BE2C (cell line): ENCODE measurements at regions not wholly inside any gene's neighbourhood (a gene's known extent, or its start where the extent isn't known, plus 50 kb on each side); places are given as distances from the start of the nearest gene placed in this dataset.
"Not testable (repeated sequence)": the region's sequence is repeated elsewhere in the genome, so short reads cannot be mapped to it uniquely, and the experiment has no call there.

Experiments used
- DNase-seq: peaks from one replicate; pipeline ENCODE4 v3.0.0-alpha.2; 2020
- H3K27me3 ChIP-seq: fragments of 250-450 bp; sonication (Bioruptor Pico); 2 replicates; pipeline ENCODE4 v1.5.1; 2020; ENCODE audit warnings: mild to moderate bottlenecking
- H3K36me3 ChIP-seq: fragments of 250-450 bp; sonication (Bioruptor Pico); 2 replicates; pipeline ENCODE4 v1.5.1; 2020; ENCODE audit warnings: mild to moderate bottlenecking
- H3K4me1 ChIP-seq: fragments of 250-450 bp; sonication (Bioruptor Pico); 2 replicates; pipeline ENCODE4 v1.5.1; 2020
- H3K4me3 ChIP-seq: 2 replicates; pipeline ENCODE4 v1.5.1; 2011; ENCODE audit warnings: low read depth, low read length
- H3K9me3 ChIP-seq: fragments of 250-450 bp; sonication (Bioruptor Pico); 2 replicates; pipeline ENCODE4 v1.5.1; 2020
- CTCF ChIP-seq: IDR thresholded peaks from 2 replicates; pipeline ENCODE4 v1.5.1; 2012; ENCODE audit warnings: mild to moderate bottlenecking, low read depth, low read length

- no peak for DNase-seq
- no peaks in the 10 kb centered on the region for H3K9me3 ChIP-seq
- H3K36me3 ChIP-seq: no peaks in the 10 kb centered on the region
- no peaks in the 10 kb centered on the region for H3K27me3 ChIP-seq
- no peak for TF ChIP-seq CTCF
- H3K4me1 ChIP-seq: peaks cover 30% of the 10 kb centered on the region
- H3K4me3 ChIP-seq: no peak overlapping the region
These were observed 151.5 kb upstream of the VIPR2 start for GRCh38 chr7:159296093-159296681.

GRCh38 chr7:159286487-159286886, 141.8 kb upstream of the VIPR2 start:
- H3K36me3 ChIP-seq, H3K4me1 ChIP-seq, H3K27me3 ChIP-seq, DNase-seq, H3K9me3 ChIP-seq, H3K4me3 ChIP-seq: not testable (repeated sequence)

GRCh38 chr7:159281573-159281972, 136.9 kb upstream of the VIPR2 start:
- no peaks in the 10 kb centered on the region for H3K9me3 ChIP-seq
- TF ChIP-seq CTCF: no peak

GRCh38 chr7:159280008-159280407, 135.3 kb upstream of the VIPR2 start:
- no peaks in the 10 kb centered on the region for H3K4me1 ChIP-seq
- no peak overlapping the region for H3K4me3 ChIP-seq
- no peaks in the 10 kb centered on the region for H3K27me3 ChIP-seq
- no peaks in the 10 kb centered on the region for H3K36me3 ChIP-seq
- no peaks in the 10 kb centered on the region for H3K9me3 ChIP-seq
- no peak for TF ChIP-seq CTCF
- no peak for DNase-seq

More at GRCh38 chr7:159281573-159281972, 136.9 kb upstream of the VIPR2 start:
- no peak for DNase-seq
- Histone ChIP-seq H3K36me3 (no peaks in the 10 kb centered on the region), H3K27me3 (no peaks in the 10 kb centered on the region), H3K4me3 (no peak overlapping the region), H3K4me1 (no peaks in the 10 kb centered on the region)

GRCh38 chr7:159272739-159273138, 128.1 kb upstream of the VIPR2 start:
- peak; percentile 28 for DNase-seq
- no peaks in the 10 kb centered on the region for H3K36me3 ChIP-seq
- peaks cover 3% of the 10 kb centered on the region; the same call in 1 of the 2 replicates for H3K4me1 ChIP-seq
- no peaks in the 10 kb centered on the region for H3K27me3 ChIP-seq
- H3K4me3 ChIP-seq: no peak overlapping the region
- H3K9me3 ChIP-seq: 0 out of 2 replicates have a peak, but pooled peaks cover 4% of the 10 kb centered on the region
- TF ChIP-seq CTCF: no peak

- no peak for DNase-seq
- peaks cover 5% of the 10 kb centered on the region; the same call in 1 of the 2 replicates for H3K4me1 ChIP-seq
- H3K36me3 ChIP-seq: no peaks in the 10 kb centered on the region
- 0 out of 2 replicates have a peak, but pooled peaks cover 4% of the 10 kb centered on the region for H3K9me3 ChIP-seq
- no peak for TF ChIP-seq CTCF
- no peak overlapping the region for H3K4me3 ChIP-seq
- H3K27me3 ChIP-seq: no peaks in the 10 kb centered on the region
These were observed 127.1 kb upstream of the VIPR2 start for GRCh38 chr7:159271781-159272180.
